ENCODE measurements at regions not wholly inside any gene's neighbourhood (a gene's known extent, or its start where the extent isn't known, plus 50 kb on each side); places are given as distances from the start of the nearest gene placed in this dataset.

GRCh38 chr1:218588540-218589172 lies 243.5 kb downstream of the TGFB2 start:
- Histone ChIP-seq H3K27ac (ENCODE audit: low read depth, low read length) (no peak overlapping the region), H3K9ac (ENCODE audit: low read length) (no peak overlapping the region), H3K4me2 (ENCODE audit: low read length) (no peak overlapping the region), H3K9me3 (ENCODE audit: control insufficient read depth in 1 of 2, insufficient read depth in 1 of 2, low read depth in 1 of 2, low read length in 2 of 2) (peaks cover 0 to 5% of the 10 kb centered on the region in 2 experiments; a peak in 1 of 4 replicates), H3K79me2 (ENCODE audit: insufficient read depth, low read length) (no peaks in the 10 kb centered on the region), H4K20me1 (ENCODE audit: insufficient read depth) (no peaks in the 10 kb centered on the region), H3K36me3 (ENCODE audit: control insufficient read depth in 1 of 2, insufficient read depth in 2 of 2, low read length in 2 of 2) (peaks cover 0 to 4% of the 10 kb centered on the region in 2 experiments; a peak in 1 of 4 replicates), H3K27me3 (ENCODE audit: insufficient read depth, low read length) (no peaks in the 10 kb centered on the region), H3K9me2 (ENCODE audit: insufficient read depth) (no peaks in the 10 kb centered on the region), H2AFZ (ENCODE audit: low read depth, low read length, poor library complexity, severe bottlenecking) (no peak overlapping the region), H3K4me3 (replicated peaks in 1 of 2; ENCODE audit: low read depth in 1 of 2, low read length in 2 of 2) (no peak overlapping the region), H3K4me1 (ENCODE audit: control insufficient read depth in 1 of 2, insufficient read depth in 2 of 2, low read length in 2 of 2) (peaks cover 24 to 35% of the 10 kb centered on the region in 2 experiments)
- ChIA-PET POLR2A (no interaction called here), RAD21 (ENCODE audit: low non-redundant PET in 1 of 2, low total read pairs in 2 of 2, uncharacterized antibody in 2 of 2, unreplicated experiment in 2 of 2) (no interaction called here), CTCF (no interaction called here)
- no TSS peak for BruUV-seq (replicated peaks)
- intact Hi-C loops (cut with micrococcal nuclease): no loop called here
- TF ChIP-seq POLR2A (IDR thresholded peaks at IDR 0.05; ENCODE audit: borderline replicate concordance, extremely low read depth, insufficient read depth, insufficient read length) (no peak), CEBPB (IDR thresholded peaks at IDR 0.05; ENCODE audit: low read depth) (no peak), ZNF274 (IDR thresholded peaks at IDR 0.05; ENCODE audit: low read depth, low read length) (no peak), EZH2 (IDR thresholded peaks at IDR 0.05) (no peak), TCF7L2 (IDR thresholded peaks at IDR 0.05; ENCODE audit: borderline replicate concordance, extremely low read depth, insufficient read depth, insufficient read length) (no peak), SRF (IDR thresholded peaks at IDR 0.05; ENCODE audit: low read depth) (no peak), POLR2AphosphoS5 (IDR thresholded peaks at IDR 0.05; ENCODE audit: low read depth, low read length) (no peak), CTCF (IDR thresholded peaks at IDR 0.05 in 2 of 3, conservative IDR thresholded peaks at IDR 0.05 in 1 of 3; ENCODE audit: borderline replicate concordance in 1 of 3, insufficient read depth in 1 of 3, low read depth in 2 of 3, low read length in 2 of 3) (no peak), RAD21 (IDR thresholded peaks at IDR 0.05; ENCODE audit: low read depth) (no peak), EGR1 (IDR thresholded peaks at IDR 0.05; ENCODE audit: low read depth) (no peak), FOSL1 (IDR thresholded peaks at IDR 0.05; ENCODE audit: low read depth) (no peak), REST (IDR thresholded peaks at IDR 0.05; ENCODE audit: low read depth) (no peak), MAX (IDR thresholded peaks at IDR 0.05) (no peak), JUND (IDR thresholded peaks at IDR 0.05) (no peak)
- ATAC-seq: no peak
- no peak for DNase-seq (ENCODE audit: low read depth, low spot score)
